NT2/D1 (cell line): ENCODE measurements at regions not wholly inside any gene's neighbourhood (a gene's known extent, or its start where the extent isn't known, plus 50 kb on each side); places are given as distances from the start of the nearest gene placed in this dataset.

Experiments
- SUZ12 ChIP-seq: IDR thresholded peaks from 2 replicates; pipeline ENCODE4 v1.6.1; 2011; ENCODE audit not compliant: insufficient read length, insufficient read depth; ENCODE audit errors: extremely low read depth
- YY1 ChIP-seq: IDR thresholded peaks from 2 replicates; pipeline ENCODE4 v1.6.1; 2011; ENCODE audit not compliant: insufficient read length, insufficient read depth
- ZNF274 ChIP-seq: IDR thresholded peaks from 2 replicates; pipeline ENCODE4 v1.6.1; 2011; ENCODE audit warnings: mild to moderate bottlenecking, low read depth, low read length

- TF ChIP-seq ZNF274 (no peak), SUZ12 (no peak), YY1 (no peak)
Measured at GRCh38 chrX:13235930-13236329, 83.9 kb downstream of the ATXN3L start.
